WI38 (cell line): ENCODE measurements at regions not wholly inside any gene's neighbourhood (a gene's known extent, or its start where the extent isn't known, plus 50 kb on each side); places are given as distances from the start of the nearest gene placed in this dataset.

Experiments used
- H3K4me3 ChIP-seq: 2 replicates; pipeline ENCODE4 v1.5.1; 2011; ENCODE audit warnings: low read depth, mild to moderate bottlenecking, control low read depth, low read length
- TF ChIP-seq, protein P1 (sequence below): IDR thresholded peaks from 2 replicates; pipeline ENCODE4 v1.5.1; 2012; ENCODE audit warnings: low read depth, mild to moderate bottlenecking, control low read depth, low read length

DNA sequence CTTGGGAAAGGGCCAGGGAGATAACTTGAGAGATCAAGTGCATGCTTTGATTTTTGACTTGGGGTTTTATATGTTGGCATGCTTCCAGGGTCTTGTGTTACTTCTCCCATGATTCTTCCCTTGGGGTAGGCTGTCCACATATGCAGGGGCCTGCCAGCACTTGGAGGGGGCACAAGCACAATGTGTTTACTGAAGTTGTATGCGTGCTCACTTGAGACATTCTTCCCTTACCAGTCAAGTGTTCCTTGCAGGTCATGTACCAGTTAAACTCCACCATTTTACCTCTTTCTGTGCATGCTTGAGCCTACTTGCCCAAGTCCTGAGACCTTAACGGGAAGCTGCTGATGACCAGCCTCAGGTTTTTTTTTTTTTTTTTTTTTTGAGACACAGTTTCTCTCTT is 1880.5 kb downstream of the ARAP2 start:
- TF ChIP-seq, protein P1, sequence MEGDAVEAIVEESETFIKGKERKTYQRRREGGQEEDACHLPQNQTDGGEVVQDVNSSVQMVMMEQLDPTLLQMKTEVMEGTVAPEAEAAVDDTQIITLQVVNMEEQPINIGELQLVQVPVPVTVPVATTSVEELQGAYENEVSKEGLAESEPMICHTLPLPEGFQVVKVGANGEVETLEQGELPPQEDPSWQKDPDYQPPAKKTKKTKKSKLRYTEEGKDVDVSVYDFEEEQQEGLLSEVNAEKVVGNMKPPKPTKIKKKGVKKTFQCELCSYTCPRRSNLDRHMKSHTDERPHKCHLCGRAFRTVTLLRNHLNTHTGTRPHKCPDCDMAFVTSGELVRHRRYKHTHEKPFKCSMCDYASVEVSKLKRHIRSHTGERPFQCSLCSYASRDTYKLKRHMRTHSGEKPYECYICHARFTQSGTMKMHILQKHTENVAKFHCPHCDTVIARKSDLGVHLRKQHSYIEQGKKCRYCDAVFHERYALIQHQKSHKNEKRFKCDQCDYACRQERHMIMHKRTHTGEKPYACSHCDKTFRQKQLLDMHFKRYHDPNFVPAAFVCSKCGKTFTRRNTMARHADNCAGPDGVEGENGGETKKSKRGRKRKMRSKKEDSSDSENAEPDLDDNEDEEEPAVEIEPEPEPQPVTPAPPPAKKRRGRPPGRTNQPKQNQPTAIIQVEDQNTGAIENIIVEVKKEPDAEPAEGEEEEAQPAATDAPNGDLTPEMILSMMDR, result no peak

GRCh38 chr4:34365946-34366345 is 1878.4 kb downstream of the ARAP2 start:
- H3K4me3 ChIP-seq, result no peak overlapping the region
- TF ChIP-seq, protein P1, result no peak

More for the DNA sequence above, 1880.5 kb downstream of the ARAP2 start:
- H3K4me3 ChIP-seq, result no peak overlapping the region

GRCh38 chr4:34371676-34372075 is 1872.6 kb downstream of the ARAP2 start:
- H3K4me3 ChIP-seq, result no peak overlapping the region
- TF ChIP-seq, protein P1, result no peak

GRCh38 chr4:34372815-34373214 is 1871.5 kb downstream of the ARAP2 start:
- TF ChIP-seq, protein P1, result no peak
- H3K4me3 ChIP-seq, result no peak overlapping the region

DNA sequence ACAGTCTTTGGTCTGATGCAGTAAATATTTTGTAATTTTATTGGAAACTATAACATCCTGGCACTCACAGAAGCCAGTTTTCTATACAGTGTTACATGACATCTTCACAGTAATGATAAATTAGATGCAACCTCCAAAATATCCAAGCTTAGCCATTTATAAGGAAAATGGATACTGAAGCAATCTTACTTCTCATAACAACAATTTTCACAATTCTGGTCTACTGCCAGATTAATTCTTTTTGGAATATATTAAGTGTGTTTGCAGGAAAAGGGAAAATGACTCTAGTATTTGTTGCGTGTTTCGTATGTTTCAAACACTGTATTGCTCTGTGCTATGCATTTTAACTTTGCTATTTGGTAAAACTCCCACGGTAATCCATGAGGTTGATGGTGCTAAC is 1870.9 kb downstream of the ARAP2 start:
- no peak overlapping the region for H3K4me3 ChIP-seq
- TF ChIP-seq, protein P1, result no peak

DNA sequence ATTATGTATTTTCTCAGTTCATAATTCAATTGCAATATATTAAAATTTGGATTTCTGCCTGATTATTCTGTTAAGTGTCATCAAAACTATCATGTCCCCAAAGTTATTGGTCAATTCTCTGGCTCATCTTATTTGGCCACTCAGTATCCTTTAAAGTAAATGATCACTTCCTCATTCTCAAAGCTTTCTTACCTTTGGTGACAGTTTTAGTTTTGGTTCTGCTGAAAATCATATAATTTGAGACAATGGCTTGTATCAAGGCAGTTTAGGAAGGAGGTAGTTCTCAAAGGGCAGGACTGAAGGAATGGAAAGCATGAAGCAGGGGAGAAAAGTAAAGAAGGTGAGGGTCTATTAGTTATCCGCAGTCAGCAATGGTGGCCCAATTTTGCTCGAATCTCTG is 1832.1 kb downstream of the ARAP2 start:
- H3K4me3 ChIP-seq, result no peak overlapping the region
- TF ChIP-seq, protein P1, result no peak

- TF ChIP-seq, protein P1, result no peak
- no peak overlapping the region for H3K4me3 ChIP-seq
Measured at GRCh38 chr4:34412911-34413310, 1831.4 kb downstream of the ARAP2 start.
